Type B pancreatic cell (in vitro differentiated cells): ENCODE measurements at regions not wholly inside any gene's neighbourhood (a gene's known extent, or its start where the extent isn't known, plus 50 kb on each side); places are given as distances from the start of the nearest gene placed in this dataset.
"Not testable (repeated sequence)": the region's sequence is repeated elsewhere in the genome, so short reads cannot be mapped to it uniquely, and the experiment has no call there.

Source experiments
- DNase-seq: peaks from one replicate; pipeline ENCODE4 v3.0.0; 2021; ENCODE audit warnings: mixed read lengths; ENCODE audit not compliant: unreplicated experiment; ENCODE audit errors: extremely low spot score
- H3K27ac Mint-ChIP-seq: 2 replicates; pipeline ENCODE4 v1.8.0; 2021; ENCODE audit warnings: mild to moderate bottlenecking, mixed read lengths
- H3K27me3 Mint-ChIP-seq: 2 replicates; pipeline ENCODE4 v1.8.0; 2021; ENCODE audit warnings: mixed read lengths
- H3K36me3 Mint-ChIP-seq: 2 replicates; pipeline ENCODE4 v1.8.0; 2021; ENCODE audit warnings: mixed read lengths
- H3K4me1 Mint-ChIP-seq: one replicate; pipeline ENCODE4 v1.8.0; 2021; ENCODE audit warnings: mixed read lengths; ENCODE audit not compliant: unreplicated experiment
- H3K4me3 Mint-ChIP-seq: 2 replicates; pipeline ENCODE4 v1.8.0; 2021; ENCODE audit warnings: mild to moderate bottlenecking, mixed read lengths
- H3K9me3 Mint-ChIP-seq: 2 replicates; pipeline ENCODE4 v1.8.0; 2021; ENCODE audit warnings: mixed read lengths
- CTCF ChIP-seq: fragments of 200-600 bp; sonication (generic); conservative IDR thresholded peaks from 2 replicates; pipeline ENCODE4 v1.5.0; 2021; ENCODE audit warnings: antibody characterized with exemption, mild to moderate bottlenecking

GRCh38 chr12:95380997-95381786 lies 92.8 kb upstream of the METAP2 start:
- Mint-ChIP-seq H3K4me3 (no peak overlapping the region), H3K27ac (no peak overlapping the region), H3K27me3 (peaks cover 3% of the 10 kb centered on the region), H3K36me3 (no peaks in the 10 kb centered on the region), H3K9me3 (no peaks in the 10 kb centered on the region), H3K4me1 (peaks cover 9% of the 10 kb centered on the region)
- no peak for TF ChIP-seq CTCF
- no peak for DNase-seq

GRCh38 chr12:95383920-95384319 lies 90.0 kb upstream of the METAP2 start:
- not testable (repeated sequence) for H3K9me3 Mint-ChIP-seq, H3K36me3 Mint-ChIP-seq, H3K4me3 Mint-ChIP-seq, H3K27ac Mint-ChIP-seq, H3K27me3 Mint-ChIP-seq, H3K4me1 Mint-ChIP-seq, DNase-seq

- H3K36me3 Mint-ChIP-seq = no peaks in the 10 kb centered on the region
- no peak for TF ChIP-seq CTCF
- no peaks in the 10 kb centered on the region for H3K9me3 Mint-ChIP-seq
- H3K4me3 Mint-ChIP-seq = no peak overlapping the region
- H3K27me3 Mint-ChIP-seq = peaks cover 6% of the 10 kb centered on the region
- peaks cover 9% of the 10 kb centered on the region for H3K4me1 Mint-ChIP-seq
- H3K27ac Mint-ChIP-seq = no peak overlapping the region
- no peak for DNase-seq
Measured at GRCh38 chr12:95384785-95385184, 89.2 kb upstream of the METAP2 start.

- no peak overlapping the region for H3K4me3 Mint-ChIP-seq
- no peaks in the 10 kb centered on the region for H3K9me3 Mint-ChIP-seq
- H3K27ac Mint-ChIP-seq = no peak overlapping the region
- TF ChIP-seq CTCF = no peak
- H3K4me1 Mint-ChIP-seq = peaks cover 8% of the 10 kb centered on the region
- no peak for DNase-seq
- H3K27me3 Mint-ChIP-seq = peaks cover 9% of the 10 kb centered on the region
- H3K36me3 Mint-ChIP-seq = no peaks in the 10 kb centered on the region
Measured at GRCh38 chr12:95385246-95386035, 88.5 kb upstream of the METAP2 start.

DNA sequence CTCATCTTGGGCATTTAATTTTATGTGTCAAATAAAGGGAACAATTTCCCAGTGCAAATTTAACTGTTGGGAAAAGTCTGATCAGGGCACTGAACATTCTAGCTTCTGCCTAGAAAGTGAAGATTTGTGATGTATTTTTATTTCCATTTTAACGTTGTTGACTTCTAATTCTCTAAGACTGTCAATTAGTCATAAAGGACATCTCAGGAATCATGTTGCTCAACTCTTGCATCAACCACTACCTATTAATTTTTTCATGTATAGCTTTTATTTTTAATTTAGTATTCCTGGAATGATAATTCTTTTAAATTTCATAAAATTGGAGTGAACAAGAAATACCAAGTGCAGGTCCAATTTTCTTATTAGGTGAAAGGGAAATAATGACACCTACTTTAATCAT lies 87.9 kb upstream of the METAP2 start:
- TF ChIP-seq CTCF = no peak
- Mint-ChIP-seq H3K27ac (no peak overlapping the region), H3K9me3 (no peaks in the 10 kb centered on the region), H3K36me3 (no peaks in the 10 kb centered on the region), H3K4me1 (peaks cover 5% of the 10 kb centered on the region), H3K4me3 (no peak overlapping the region), H3K27me3 (peaks cover 9% of the 10 kb centered on the region)
- DNase-seq = no peak

GRCh38 chr12:95388260-95388659 lies 85.7 kb upstream of the METAP2 start:
- DNase-seq, H3K4me1 Mint-ChIP-seq, H3K27ac Mint-ChIP-seq, H3K36me3 Mint-ChIP-seq, H3K9me3 Mint-ChIP-seq, H3K27me3 Mint-ChIP-seq, H3K4me3 Mint-ChIP-seq: not testable (repeated sequence)
